ENCODE measurements at regions not wholly inside any gene's neighbourhood (a gene's known extent, or its start where the extent isn't known, plus 50 kb on each side); places are given as distances from the start of the nearest gene placed in this dataset.
"Not testable (repeated sequence)": the region's sequence is repeated elsewhere in the genome, so short reads cannot be mapped to it uniquely, and the experiment has no call there.

- H3K36me3 Mint-ChIP-seq (ENCODE audit: low read depth) = no peaks in the 10 kb centered on the region
- CTCF ChIA-PET = no interaction called here
- H3K27ac Mint-ChIP-seq = no peak overlapping the region
- no peaks in the 10 kb centered on the region for H3K4me1 Mint-ChIP-seq (ENCODE audit: low read depth)
- DNase-seq = no peak
- H3K27me3 Mint-ChIP-seq (ENCODE audit: low read depth) = peaks cover 2% of the 10 kb centered on the region
- no peaks in the 10 kb centered on the region for H3K9me3 Mint-ChIP-seq (ENCODE audit: insufficient read depth)
- ATAC-seq = no peak
- no peak overlapping the region for H3K4me3 Mint-ChIP-seq
- POLR2A ChIA-PET = no interaction called here
Observed at GRCh38 chr2:239818531-239819011, 206.6 kb downstream of the NDUFA10 start.

GRCh38 chr2:239818086-239818485 is 207.1 kb downstream of the NDUFA10 start:
- H3K4me1 Mint-ChIP-seq (ENCODE audit: low read depth) = no peaks in the 10 kb centered on the region
- ATAC-seq (no peak), DNase-seq (no peak)
- H3K36me3 Mint-ChIP-seq (ENCODE audit: low read depth) = no peaks in the 10 kb centered on the region
- POLR2A ChIA-PET = no interaction called here
- H3K27me3 Mint-ChIP-seq (ENCODE audit: low read depth) = peaks cover 2% of the 10 kb centered on the region
- CTCF ChIA-PET = no interaction called here
- no peaks in the 10 kb centered on the region for H3K9me3 Mint-ChIP-seq (ENCODE audit: insufficient read depth)
- H3K4me3 Mint-ChIP-seq = no peak overlapping the region
- no peak overlapping the region for H3K27ac Mint-ChIP-seq

DNA sequence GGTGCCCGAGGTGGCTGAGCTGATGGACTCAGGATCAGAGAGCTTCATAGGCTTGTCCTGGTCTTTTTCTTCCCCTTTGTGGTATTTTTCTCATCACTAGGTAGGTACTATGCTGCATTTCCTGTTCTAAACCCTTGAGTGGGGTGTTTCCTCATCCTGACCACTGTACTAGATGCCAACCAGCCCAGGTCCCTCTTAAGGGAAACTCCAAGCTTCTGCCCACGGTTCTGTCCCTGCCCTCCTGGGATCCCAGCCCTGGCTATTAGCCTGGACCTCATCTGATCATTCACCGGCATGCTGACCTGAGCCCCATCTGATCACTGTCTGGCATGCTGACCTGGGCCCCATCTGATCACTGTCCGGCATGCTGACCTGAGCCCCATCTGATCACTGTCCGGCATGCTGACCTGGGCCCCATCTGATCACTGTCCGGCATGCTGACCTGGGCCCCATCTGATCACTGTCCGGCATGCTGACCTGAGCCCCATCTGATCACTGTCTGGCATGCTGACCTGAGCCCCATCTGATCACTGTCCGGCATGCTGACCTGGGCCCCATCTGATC is 207.6 kb downstream of the NDUFA10 start:
- H3K9me3 Mint-ChIP-seq (ENCODE audit: insufficient read depth); H3K36me3 Mint-ChIP-seq (ENCODE audit: low read depth); H3K27me3 Mint-ChIP-seq (ENCODE audit: low read depth); POLR2A ChIA-PET; DNase-seq; CTCF ChIA-PET; H3K4me3 Mint-ChIP-seq; H3K27ac Mint-ChIP-seq; H3K4me1 Mint-ChIP-seq (ENCODE audit: low read depth); ATAC-seq: not testable (repeated sequence)

- CTCF ChIA-PET = no interaction called here
Observed at GRCh38 chr2:239816576-239817467, 208.3 kb downstream of the NDUFA10 start.

DNA sequence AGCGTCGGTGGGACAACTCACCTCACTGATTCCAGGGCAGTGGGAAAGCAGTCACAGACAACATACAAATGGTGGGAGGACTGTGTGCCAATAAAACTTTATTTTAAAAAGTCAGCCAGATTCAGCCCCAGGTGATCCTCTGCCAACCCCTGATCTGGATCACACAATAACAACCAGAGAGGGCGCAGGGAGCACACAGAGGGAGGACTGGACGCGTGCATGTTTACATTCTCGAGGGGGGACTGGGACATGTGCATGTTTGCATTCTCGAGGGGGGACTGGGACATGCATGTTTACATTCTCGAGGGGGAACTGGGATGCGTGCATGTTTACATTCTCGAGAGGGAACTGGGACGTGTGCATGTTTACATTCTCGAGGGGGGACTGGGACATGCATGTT is 209.5 kb downstream of the NDUFA10 start:
- Mint-ChIP-seq H3K4me3 (no peak overlapping the region), H3K27ac (no peak overlapping the region), H3K4me1 (ENCODE audit: low read depth) (no peaks in the 10 kb centered on the region), H3K27me3 (ENCODE audit: low read depth) (no peaks in the 10 kb centered on the region), H3K36me3 (ENCODE audit: low read depth) (no peaks in the 10 kb centered on the region), H3K9me3 (ENCODE audit: insufficient read depth) (no peaks in the 10 kb centered on the region)
- ATAC-seq = no peak
- DNase-seq = no peak
- POLR2A ChIA-PET = no interaction called here
- CTCF ChIA-PET = no interaction called here

More at GRCh38 chr2:239816576-239817467, 208.3 kb downstream of the NDUFA10 start:
- no peaks in the 10 kb centered on the region for H3K27me3 Mint-ChIP-seq (ENCODE audit: low read depth)
- DNase-seq (no peak), ATAC-seq (no peak)
- no peaks in the 10 kb centered on the region for H3K4me1 Mint-ChIP-seq (ENCODE audit: low read depth)
- H3K27ac Mint-ChIP-seq = no peak overlapping the region
- H3K9me3 Mint-ChIP-seq (ENCODE audit: insufficient read depth) = no peaks in the 10 kb centered on the region
- POLR2A ChIA-PET = no interaction called here
- H3K36me3 Mint-ChIP-seq (ENCODE audit: low read depth) = no peaks in the 10 kb centered on the region
- no peak overlapping the region for H3K4me3 Mint-ChIP-seq

GRCh38 chr2:239814861-239815601 is 210.1 kb downstream of the NDUFA10 start:
- H3K27me3 Mint-ChIP-seq (ENCODE audit: low read depth) = no peaks in the 10 kb centered on the region
- no peaks in the 10 kb centered on the region for H3K4me1 Mint-ChIP-seq (ENCODE audit: low read depth)
- no peak for DNase-seq
- ATAC-seq = no peak
- no peak overlapping the region for H3K27ac Mint-ChIP-seq
- no peaks in the 10 kb centered on the region for H3K9me3 Mint-ChIP-seq (ENCODE audit: insufficient read depth)
- no peak overlapping the region for H3K4me3 Mint-ChIP-seq
- POLR2A ChIA-PET = no interaction called here
- H3K36me3 Mint-ChIP-seq (ENCODE audit: low read depth) = no peaks in the 10 kb centered on the region
- CTCF ChIA-PET = no interaction called here

DNA sequence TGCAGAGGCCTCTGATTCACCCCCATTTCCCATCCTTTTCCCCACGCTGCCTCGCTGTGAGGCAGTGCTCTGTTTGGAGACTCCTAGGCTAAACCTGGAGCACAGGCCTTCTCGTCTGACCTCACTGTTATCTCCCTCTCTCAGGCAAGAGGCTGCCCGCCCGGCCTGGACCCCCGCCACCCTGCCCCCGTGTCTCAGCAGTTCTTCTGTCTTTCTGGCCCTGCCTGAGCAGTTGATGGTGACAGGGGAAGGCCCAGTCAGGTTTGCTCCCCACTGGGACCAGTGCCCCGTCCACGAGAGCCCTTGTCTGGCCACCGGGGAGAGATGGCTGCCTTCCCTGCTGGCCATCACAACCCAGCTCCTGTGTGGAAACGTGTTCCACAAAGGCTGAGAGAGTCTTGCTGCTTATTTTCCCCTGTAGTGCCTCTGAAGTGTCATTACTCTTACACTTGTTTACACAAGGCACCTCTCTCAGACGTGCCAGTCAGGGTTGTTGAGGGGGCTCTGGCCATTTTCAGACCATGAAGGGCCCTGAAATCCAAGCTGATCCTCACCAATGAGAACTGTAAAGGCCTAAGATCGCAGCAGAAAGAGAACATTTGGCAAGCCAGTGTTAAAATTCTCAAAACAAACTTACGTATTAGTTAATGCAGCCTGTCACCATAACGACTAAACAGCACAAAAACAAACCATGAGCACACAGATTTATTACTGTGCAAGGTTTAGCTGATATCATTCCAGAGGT is 210.9 kb downstream of the NDUFA10 start:
- Mint-ChIP-seq H3K4me3 (no peak overlapping the region), H3K27ac (no peak overlapping the region), H3K27me3 (ENCODE audit: low read depth) (no peaks in the 10 kb centered on the region), H3K9me3 (ENCODE audit: insufficient read depth) (no peaks in the 10 kb centered on the region), H3K36me3 (ENCODE audit: low read depth) (no peaks in the 10 kb centered on the region), H3K4me1 (ENCODE audit: low read depth) (no peaks in the 10 kb centered on the region)
- ChIA-PET CTCF (no interaction called here), POLR2A (no interaction called here)
- DNase-seq (no peak), ATAC-seq (no peak)

- Mint-ChIP-seq H3K4me3 (no peak overlapping the region), H3K27me3 (ENCODE audit: low read depth) (no peaks in the 10 kb centered on the region), H3K4me1 (ENCODE audit: low read depth) (no peaks in the 10 kb centered on the region), H3K9me3 (ENCODE audit: insufficient read depth) (no peaks in the 10 kb centered on the region), H3K36me3 (ENCODE audit: low read depth) (no peaks in the 10 kb centered on the region), H3K27ac (no peak overlapping the region)
- ChIA-PET CTCF (no interaction called here), POLR2A (no interaction called here)
- ATAC-seq (no peak), DNase-seq (no peak)
Observed at GRCh38 chr2:239813261-239814115, 211.7 kb downstream of the NDUFA10 start.

DNA sequence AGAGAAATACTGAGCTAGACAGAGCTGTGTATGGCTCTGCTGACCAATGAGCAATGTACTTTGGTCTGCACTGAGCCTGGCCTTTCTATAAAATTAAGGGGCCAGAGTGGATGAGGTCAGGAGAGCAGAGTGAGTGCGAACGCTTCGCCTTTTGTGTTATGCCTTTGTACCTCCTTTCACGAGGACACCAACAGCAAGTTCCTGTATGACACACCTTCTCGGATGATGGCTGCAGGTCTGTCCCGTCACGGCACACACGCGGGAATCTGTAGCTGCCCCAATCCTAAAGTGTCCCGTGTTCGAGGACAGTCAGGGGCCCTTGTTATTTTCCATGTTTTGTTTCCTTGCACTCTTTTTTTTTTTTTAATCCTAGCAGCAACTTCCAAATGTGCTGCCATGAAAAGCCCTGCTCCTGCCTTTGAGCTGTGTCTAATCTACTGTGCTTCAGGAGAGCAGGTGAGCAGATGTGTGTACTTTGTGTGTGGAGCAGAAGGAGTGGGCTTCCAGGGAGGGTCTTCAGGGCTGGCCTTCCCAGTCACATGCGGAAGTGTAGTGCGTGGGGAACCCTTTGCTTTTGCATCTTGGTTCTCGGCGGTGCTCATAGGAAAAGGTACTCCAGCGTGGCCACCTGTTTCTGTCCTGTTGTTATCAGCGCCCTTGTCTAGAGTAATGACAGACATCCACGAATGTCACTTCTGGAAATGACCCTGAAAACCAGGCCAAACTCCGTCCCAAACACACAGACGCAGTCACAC is 213.2 kb downstream of the NDUFA10 start:
- no peak for DNase-seq
- Mint-ChIP-seq H3K36me3 (ENCODE audit: low read depth) (no peaks in the 10 kb centered on the region), H3K4me1 (ENCODE audit: low read depth) (no peaks in the 10 kb centered on the region), H3K9me3 (ENCODE audit: insufficient read depth) (no peaks in the 10 kb centered on the region), H3K27ac (no peak overlapping the region), H3K27me3 (ENCODE audit: low read depth) (no peaks in the 10 kb centered on the region), H3K4me3 (no peak overlapping the region)
- ChIA-PET POLR2A (interaction anchor here (0.6 kb wide), 1 partner anchor 294 kb away, joined by 6 read pairs; no protein-coding TSS in a partner anchor), CTCF (no interaction called here)
- ATAC-seq = no peak

- Mint-ChIP-seq H3K36me3 (ENCODE audit: low read depth) (no peaks in the 10 kb centered on the region), H3K4me1 (ENCODE audit: low read depth) (no peaks in the 10 kb centered on the region), H3K9me3 (ENCODE audit: insufficient read depth) (no peaks in the 10 kb centered on the region), H3K27me3 (ENCODE audit: low read depth) (no peaks in the 10 kb centered on the region), H3K27ac (no peak overlapping the region), H3K4me3 (no peak overlapping the region)
- ATAC-seq (no peak), DNase-seq (no peak)
- ChIA-PET POLR2A (no interaction called here), CTCF (no interaction called here)
Observed at GRCh38 chr2:239811111-239811781, 213.9 kb downstream of the NDUFA10 start.
